ENCODE measurements at regions not wholly inside any gene's neighbourhood (a gene's known extent, or its start where the extent isn't known, plus 50 kb on each side); places are given as distances from the start of the nearest gene placed in this dataset.
A peak's percentile ranks its signal among the peaks of the same experiment; 100 is the strongest.

- DNase-seq (ENCODE audit: low read depth in 2 of 2) = no peak
These were observed 482.9 kb downstream of the BMP2 start for GRCh38 chr20:7250337-7250736.

GRCh38 chr20:7257099-7257498 is 489.6 kb downstream of the BMP2 start:
- no peak for DNase-seq (ENCODE audit: low read depth in 2 of 2)

GRCh38 chr20:7257692-7258466 is 490.4 kb downstream of the BMP2 start:
- no peak for DNase-seq (ENCODE audit: low read depth in 2 of 2)

GRCh38 chr20:7262803-7263202 is 495.3 kb downstream of the BMP2 start:
- DNase-seq (ENCODE audit: low read depth in 2 of 2) = no peak

- DNase-seq (ENCODE audit: low read depth in 2 of 2) = no peak
These were observed 496.7 kb downstream of the BMP2 start for GRCh38 chr20:7264137-7264536.

GRCh38 chr20:7269452-7269851 is 502.0 kb downstream of the BMP2 start:
- DNase-seq (ENCODE audit: low read depth in 2 of 2) = no peak

GRCh38 chr20:7272512-7272911 is 505.0 kb downstream of the BMP2 start:
- no peak for DNase-seq (ENCODE audit: low read depth in 2 of 2)

GRCh38 chr20:7274870-7275269 is 507.4 kb downstream of the BMP2 start:
- DNase-seq (ENCODE audit: low read depth in 2 of 2) = no peak

- DNase-seq (ENCODE audit: low read depth in 2 of 2) = no peak
These were observed 508.3 kb downstream of the BMP2 start for GRCh38 chr20:7275645-7276237.

- peak; percentile 38 to 47 for DNase-seq (ENCODE audit: low read depth in 2 of 2)
These were observed 518.6 kb downstream of the BMP2 start for GRCh38 chr20:7285918-7286556.

- no peak for DNase-seq (ENCODE audit: low read depth in 2 of 2)
These were observed 523.9 kb downstream of the BMP2 start for GRCh38 chr20:7291323-7291943.

- no peak for DNase-seq (ENCODE audit: low read depth in 2 of 2)
These were observed 524.5 kb downstream of the BMP2 start for GRCh38 chr20:7291946-7292345.

GRCh38 chr20:7294816-7295360 is 527.4 kb downstream of the BMP2 start:
- no peak for DNase-seq (ENCODE audit: low read depth in 2 of 2)

GRCh38 chr20:7301807-7302206 is 534.3 kb downstream of the BMP2 start:
- DNase-seq (ENCODE audit: low read depth in 2 of 2) = no peak

- DNase-seq (ENCODE audit: low read depth in 2 of 2) = no peak
These were observed 534.8 kb downstream of the BMP2 start for GRCh38 chr20:7302250-7302649.

GRCh38 chr20:7305976-7306375 is 538.5 kb downstream of the BMP2 start:
- DNase-seq (ENCODE audit: low read depth in 2 of 2) = no peak

- no peak for DNase-seq (ENCODE audit: low read depth in 2 of 2)
These were observed 540.7 kb downstream of the BMP2 start for GRCh38 chr20:7308163-7308562.

GRCh38 chr20:7313047-7313446 is 545.6 kb downstream of the BMP2 start:
- no peak for DNase-seq (ENCODE audit: low read depth in 2 of 2)

GRCh38 chr20:7323957-7324356 is 556.5 kb downstream of the BMP2 start:
- no peak for DNase-seq (ENCODE audit: low read depth in 2 of 2)

GRCh38 chr20:7327810-7328209 is 560.3 kb downstream of the BMP2 start:
- no peak for DNase-seq (ENCODE audit: low read depth in 2 of 2)

- DNase-seq (ENCODE audit: low read depth in 2 of 2) = no peak
These were observed 563.4 kb downstream of the BMP2 start for GRCh38 chr20:7330850-7331249.

- no peak for DNase-seq (ENCODE audit: low read depth in 2 of 2)
These were observed 564.7 kb downstream of the BMP2 start for GRCh38 chr20:7332169-7332568.
